ENCODE measurements at regions not wholly inside any gene's neighbourhood (a gene's known extent, or its start where the extent isn't known, plus 50 kb on each side); places are given as distances from the start of the nearest gene placed in this dataset.
"Not testable (repeated sequence)": the region's sequence is repeated elsewhere in the genome, so short reads cannot be mapped to it uniquely, and the experiment has no call there.

- H3K4me1 ChIP-seq (ENCODE audit: low read length) = no peaks in the 10 kb centered on the region
- H3K9me3 ChIP-seq (ENCODE audit: insufficient read depth, low read length) = no peaks in the 10 kb centered on the region
- H4K20me1 ChIP-seq (ENCODE audit: insufficient read depth, low read length) = no peaks in the 10 kb centered on the region
- no peak overlapping the region for H3K4me2 ChIP-seq (ENCODE audit: low read length)
- TF ChIP-seq EZH2phosphoT487 (IDR thresholded peaks at IDR 0.05; ENCODE audit: low read depth) = no peak
- TF ChIP-seq, protein P1, sequence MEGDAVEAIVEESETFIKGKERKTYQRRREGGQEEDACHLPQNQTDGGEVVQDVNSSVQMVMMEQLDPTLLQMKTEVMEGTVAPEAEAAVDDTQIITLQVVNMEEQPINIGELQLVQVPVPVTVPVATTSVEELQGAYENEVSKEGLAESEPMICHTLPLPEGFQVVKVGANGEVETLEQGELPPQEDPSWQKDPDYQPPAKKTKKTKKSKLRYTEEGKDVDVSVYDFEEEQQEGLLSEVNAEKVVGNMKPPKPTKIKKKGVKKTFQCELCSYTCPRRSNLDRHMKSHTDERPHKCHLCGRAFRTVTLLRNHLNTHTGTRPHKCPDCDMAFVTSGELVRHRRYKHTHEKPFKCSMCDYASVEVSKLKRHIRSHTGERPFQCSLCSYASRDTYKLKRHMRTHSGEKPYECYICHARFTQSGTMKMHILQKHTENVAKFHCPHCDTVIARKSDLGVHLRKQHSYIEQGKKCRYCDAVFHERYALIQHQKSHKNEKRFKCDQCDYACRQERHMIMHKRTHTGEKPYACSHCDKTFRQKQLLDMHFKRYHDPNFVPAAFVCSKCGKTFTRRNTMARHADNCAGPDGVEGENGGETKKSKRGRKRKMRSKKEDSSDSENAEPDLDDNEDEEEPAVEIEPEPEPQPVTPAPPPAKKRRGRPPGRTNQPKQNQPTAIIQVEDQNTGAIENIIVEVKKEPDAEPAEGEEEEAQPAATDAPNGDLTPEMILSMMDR (IDR thresholded peaks at IDR 0.05; ENCODE audit: low read depth, low read length) = no peak
- no peak overlapping the region for H2AFZ ChIP-seq (ENCODE audit: low read depth, low read length)
- no peak overlapping the region for H3K27ac ChIP-seq (ENCODE audit: low read length)
- H3K36me3 ChIP-seq (replicated peaks; ENCODE audit: low read depth, low read length) = no peaks in the 10 kb centered on the region
- no peak overlapping the region for H3K4me3 ChIP-seq (ENCODE audit: low read length)
- no peaks in the 10 kb centered on the region for H3K79me2 ChIP-seq (ENCODE audit: low read length)
- H3K9ac ChIP-seq (ENCODE audit: low read length) = no peak overlapping the region
- H3K27me3 ChIP-seq (ENCODE audit: low read depth, low read length) = peaks cover 5% of the 10 kb centered on the region; the same call in 1 of the 2 replicates
Observed at GRCh38 chr6:834866-835265, 141.9 kb upstream of the EXOC2 start.

GRCh38 chr6:834190-834589 is 141.3 kb upstream of the EXOC2 start:
- Histone ChIP-seq H4K20me1 (ENCODE audit: insufficient read depth, low read length) (no peaks in the 10 kb centered on the region), H3K9ac (ENCODE audit: low read length) (no peak overlapping the region), H3K27me3 (ENCODE audit: low read depth, low read length) (peaks cover 5% of the 10 kb centered on the region; the same call in 1 of the 2 replicates), H3K27ac (ENCODE audit: low read length) (no peak overlapping the region), H3K9me3 (ENCODE audit: insufficient read depth, low read length) (no peaks in the 10 kb centered on the region), H3K4me2 (ENCODE audit: low read length) (no peak overlapping the region), H3K4me3 (ENCODE audit: low read length) (no peak overlapping the region), H2AFZ (ENCODE audit: low read depth, low read length) (no peak overlapping the region), H3K4me1 (ENCODE audit: low read length) (no peaks in the 10 kb centered on the region), H3K79me2 (ENCODE audit: low read length) (no peaks in the 10 kb centered on the region), H3K36me3 (replicated peaks; ENCODE audit: low read depth, low read length) (no peaks in the 10 kb centered on the region)
- no peak for TF ChIP-seq EZH2phosphoT487 (IDR thresholded peaks at IDR 0.05; ENCODE audit: low read depth)
- TF ChIP-seq, protein P1 (IDR thresholded peaks at IDR 0.05; ENCODE audit: low read depth, low read length) = no peak

- H3K4me2 ChIP-seq (ENCODE audit: low read length); H4K20me1 ChIP-seq (ENCODE audit: insufficient read depth, low read length); H3K79me2 ChIP-seq (ENCODE audit: low read length); H3K4me1 ChIP-seq (ENCODE audit: low read length); H3K9me3 ChIP-seq (ENCODE audit: insufficient read depth, low read length); H3K9ac ChIP-seq (ENCODE audit: low read length); H3K4me3 ChIP-seq (ENCODE audit: low read length); H3K36me3 ChIP-seq (replicated peaks; ENCODE audit: low read depth, low read length); H2AFZ ChIP-seq (ENCODE audit: low read depth, low read length); H3K27me3 ChIP-seq (ENCODE audit: low read depth, low read length); H3K27ac ChIP-seq (ENCODE audit: low read length): not testable (repeated sequence)
Observed at GRCh38 chr6:832804-833203, 139.9 kb upstream of the EXOC2 start.

DNA sequence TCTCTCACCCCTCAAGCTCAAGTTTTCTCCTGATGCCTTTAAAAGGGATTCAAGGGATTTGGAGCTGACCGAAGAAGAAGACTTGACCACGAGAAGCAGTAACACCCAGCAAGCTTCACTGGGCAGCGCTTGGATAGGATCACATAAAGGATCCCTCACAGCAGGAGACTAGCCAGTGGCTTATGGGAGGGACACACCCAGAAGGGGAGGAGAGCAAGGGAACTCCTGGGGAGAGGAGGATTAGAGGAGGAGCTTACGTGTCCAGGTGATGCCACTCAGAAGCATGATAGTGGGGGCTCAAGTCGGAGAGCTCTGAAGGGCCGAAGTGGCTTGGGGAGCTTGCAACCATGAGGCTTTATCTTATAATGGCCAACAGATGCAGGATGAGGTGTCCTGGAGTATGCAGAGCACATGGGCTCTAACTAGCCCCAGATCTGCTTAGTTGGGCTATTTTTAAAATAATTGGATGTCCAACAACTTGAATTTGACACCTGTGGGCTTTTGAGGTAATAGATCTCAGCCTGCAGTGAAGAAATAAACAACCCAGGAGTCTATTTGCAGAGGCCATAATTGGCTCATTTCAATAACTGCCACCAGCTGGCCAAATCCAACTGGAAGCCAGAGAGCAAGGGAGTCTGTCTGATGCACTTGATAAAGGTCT is 137.9 kb upstream of the EXOC2 start:
- no peak for TF ChIP-seq EZH2phosphoT487 (IDR thresholded peaks at IDR 0.05; ENCODE audit: low read depth)
- TF ChIP-seq, protein P1 (IDR thresholded peaks at IDR 0.05; ENCODE audit: low read depth, low read length) = no peak
- Histone ChIP-seq H3K79me2 (ENCODE audit: low read length) (no peaks in the 10 kb centered on the region), H3K4me2 (ENCODE audit: low read length) (no peak overlapping the region), H3K9ac (ENCODE audit: low read length) (no peak overlapping the region), H3K27ac (ENCODE audit: low read length) (no peak overlapping the region), H3K4me1 (ENCODE audit: low read length) (no peaks in the 10 kb centered on the region), H3K36me3 (replicated peaks; ENCODE audit: low read depth, low read length) (no peaks in the 10 kb centered on the region), H3K9me3 (ENCODE audit: insufficient read depth, low read length) (no peaks in the 10 kb centered on the region), H2AFZ (ENCODE audit: low read depth, low read length) (no peak overlapping the region), H4K20me1 (ENCODE audit: insufficient read depth, low read length) (no peaks in the 10 kb centered on the region), H3K27me3 (ENCODE audit: low read depth, low read length) (no peaks in the 10 kb centered on the region), H3K4me3 (ENCODE audit: low read length) (no peak overlapping the region)
